ENCODE measurements at regions not wholly inside any gene's neighbourhood (a gene's known extent, or its start where the extent isn't known, plus 50 kb on each side); places are given as distances from the start of the nearest gene placed in this dataset.
A peak's percentile ranks its signal among the peaks of the same experiment; 100 is the strongest.
"Not testable (repeated sequence)": the region's sequence is repeated elsewhere in the genome, so short reads cannot be mapped to it uniquely, and the experiment has no call there.

DNA sequence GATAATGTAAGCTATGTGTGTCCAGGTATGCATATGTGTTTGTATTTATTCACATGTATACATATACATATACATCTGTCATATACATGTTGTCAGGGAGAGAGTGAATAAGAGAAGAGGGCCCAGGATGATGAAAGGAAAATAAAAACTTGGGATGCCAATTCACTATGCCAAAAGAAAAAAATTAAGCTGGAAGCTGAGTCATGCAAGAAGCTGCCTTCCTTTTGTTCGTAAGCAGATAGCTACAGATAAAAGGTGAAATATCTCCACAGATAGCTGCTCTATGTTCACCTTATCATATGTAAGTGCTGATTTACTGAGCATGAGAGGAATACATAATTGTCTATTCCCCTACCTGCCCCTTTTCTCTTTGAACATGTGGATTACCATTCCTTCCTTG is 579.9 kb downstream of the EPM2A start:
- H3K4me1 ChIP-seq (ENCODE audit: insufficient read depth), result no peaks in the 10 kb centered on the region
- DNase-seq (ENCODE audit: extremely low spot score), result no peak
- H3K36me3 ChIP-seq (ENCODE audit: insufficient read depth), result no peaks in the 10 kb centered on the region
- no peak overlapping the region for H3K4me3 ChIP-seq (ENCODE audit: low read depth, low read length)
- WGBS, result 63% methylated on average over 1 of the region's 1 CpG
- H3K27ac ChIP-seq (ENCODE audit: low read depth), result no peak overlapping the region

DNA sequence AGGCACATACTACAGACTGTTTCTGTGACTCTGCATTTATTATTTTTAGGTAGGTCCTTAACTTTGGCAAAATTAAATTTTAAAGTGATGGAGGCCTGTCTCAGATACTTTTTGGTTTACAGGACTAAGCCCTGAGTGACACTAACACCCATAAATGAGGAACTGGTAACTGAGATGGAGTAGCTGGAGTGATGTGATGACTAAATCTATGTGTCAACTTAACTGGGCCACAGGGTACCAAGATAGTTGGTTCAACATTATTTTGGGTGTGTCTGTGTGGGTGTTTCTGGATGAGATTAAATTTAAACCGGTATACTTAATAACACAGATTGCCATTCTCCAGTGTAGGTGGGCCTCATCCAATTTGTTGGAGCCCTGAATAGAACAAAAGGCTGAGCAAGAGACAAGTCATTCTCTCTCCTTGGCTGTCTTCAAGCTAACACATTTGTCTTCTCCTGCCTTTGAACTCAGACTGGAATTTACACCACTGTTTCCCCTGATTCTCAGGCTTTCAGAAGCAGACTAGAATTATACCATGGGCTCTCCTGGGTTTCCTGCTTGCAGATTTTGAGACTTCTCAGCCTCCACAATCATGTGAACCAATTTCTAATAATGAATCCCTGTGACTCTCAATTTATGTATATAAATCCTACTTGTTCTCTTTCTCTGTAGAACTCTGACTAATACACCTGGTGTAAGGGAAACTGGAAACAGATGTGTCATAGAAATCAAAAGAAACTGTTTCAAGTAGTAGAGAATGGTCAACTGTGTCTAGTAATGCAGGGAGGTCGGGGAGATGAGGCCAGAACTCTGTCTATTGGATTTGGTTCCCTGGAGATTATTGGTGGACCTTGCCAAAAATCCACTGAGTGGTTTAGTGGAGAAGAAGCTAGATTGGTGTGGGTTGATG is 579.2 kb downstream of the EPM2A start:
- no peak overlapping the region for H3K27ac ChIP-seq (ENCODE audit: low read depth)
- no peak overlapping the region for H3K4me3 ChIP-seq (ENCODE audit: low read depth, low read length)
- no peaks in the 10 kb centered on the region for H3K4me1 ChIP-seq (ENCODE audit: insufficient read depth)
- 69% methylated on average over 2 of the region's 2 CpGs for WGBS
- H3K36me3 ChIP-seq (ENCODE audit: insufficient read depth), result no peaks in the 10 kb centered on the region
- no peak for DNase-seq (ENCODE audit: extremely low spot score)

DNA sequence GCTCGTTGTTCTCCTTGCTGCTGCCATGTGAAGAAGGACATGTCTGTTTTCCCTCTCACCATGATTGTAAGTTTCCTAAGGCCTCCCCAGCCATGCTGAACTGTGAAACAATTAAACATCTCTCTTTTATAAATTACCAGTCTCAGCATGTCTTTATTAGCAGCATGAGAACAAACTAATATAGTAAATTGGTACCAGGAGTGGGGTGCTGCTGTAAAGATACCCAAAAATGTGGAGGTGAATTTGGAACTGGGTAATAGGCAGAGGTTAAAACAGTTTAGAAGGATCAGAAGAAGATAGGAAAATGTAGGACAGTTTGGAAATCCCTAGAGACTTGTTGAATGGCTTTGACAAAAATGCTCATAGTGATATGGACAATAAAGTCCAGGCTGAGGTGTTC is 576.7 kb downstream of the EPM2A start:
- not testable (repeated sequence) for H3K36me3 ChIP-seq (ENCODE audit: insufficient read depth); H3K4me1 ChIP-seq (ENCODE audit: insufficient read depth); DNase-seq (ENCODE audit: extremely low spot score); H3K4me3 ChIP-seq (ENCODE audit: low read depth, low read length); H3K27ac ChIP-seq (ENCODE audit: low read depth)
- WGBS, result 90% methylated on average over 1 of the region's 1 CpG

DNA sequence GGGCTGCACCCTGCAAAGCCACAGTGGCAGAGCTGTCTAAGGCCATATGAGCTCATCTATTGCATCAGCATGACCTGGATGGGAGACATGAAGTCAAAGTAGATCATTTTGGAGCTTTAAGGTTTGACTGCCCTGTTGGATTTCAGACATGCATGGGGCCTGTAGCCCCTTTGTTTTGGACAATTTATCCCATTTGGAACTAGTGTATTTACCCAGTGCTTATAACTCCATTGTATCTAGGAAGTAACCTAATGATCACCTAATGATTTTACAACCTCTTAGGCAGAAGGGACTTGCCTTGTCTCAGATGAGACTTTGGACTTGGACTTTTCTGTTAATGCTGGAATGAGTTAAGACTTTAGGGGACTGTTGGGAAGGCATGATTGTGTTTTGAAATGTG is 575.4 kb downstream of the EPM2A start:
- Histone ChIP-seq H3K4me1 (ENCODE audit: insufficient read depth) (no peaks in the 10 kb centered on the region), H3K27ac (ENCODE audit: low read depth) (no peak overlapping the region), H3K4me3 (ENCODE audit: low read depth, low read length) (no peak overlapping the region), H3K36me3 (ENCODE audit: insufficient read depth) (no peaks in the 10 kb centered on the region)
- DNase-seq (ENCODE audit: extremely low spot score), result no peak

DNA sequence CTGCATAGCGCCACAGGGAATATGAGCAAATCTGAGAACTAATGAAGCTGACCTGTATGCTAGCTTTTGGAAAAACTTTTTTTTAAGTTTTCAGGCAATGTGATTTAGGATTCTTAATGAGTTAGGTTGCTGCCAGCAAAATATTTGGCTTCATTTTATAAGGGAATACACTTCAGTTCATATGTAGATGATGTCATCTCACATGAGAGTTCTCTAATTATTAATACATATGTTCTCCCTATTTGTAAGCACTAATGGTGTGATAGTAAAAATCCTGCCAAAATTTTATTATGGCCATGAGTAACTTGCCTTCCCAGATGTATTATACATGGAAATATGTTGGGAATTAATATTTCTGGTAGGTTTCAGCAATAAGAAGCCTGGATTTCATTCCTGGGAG is 573.8 kb downstream of the EPM2A start:
- no peak overlapping the region for H3K27ac ChIP-seq (ENCODE audit: low read depth)
- no peaks in the 10 kb centered on the region for H3K36me3 ChIP-seq (ENCODE audit: insufficient read depth)
- DNase-seq (ENCODE audit: extremely low spot score), result no peak
- no peak overlapping the region for H3K4me3 ChIP-seq (ENCODE audit: low read depth, low read length)
- 95% methylated on average over 1 of the region's 1 CpG for WGBS
- H3K4me1 ChIP-seq (ENCODE audit: insufficient read depth), result no peaks in the 10 kb centered on the region

DNA sequence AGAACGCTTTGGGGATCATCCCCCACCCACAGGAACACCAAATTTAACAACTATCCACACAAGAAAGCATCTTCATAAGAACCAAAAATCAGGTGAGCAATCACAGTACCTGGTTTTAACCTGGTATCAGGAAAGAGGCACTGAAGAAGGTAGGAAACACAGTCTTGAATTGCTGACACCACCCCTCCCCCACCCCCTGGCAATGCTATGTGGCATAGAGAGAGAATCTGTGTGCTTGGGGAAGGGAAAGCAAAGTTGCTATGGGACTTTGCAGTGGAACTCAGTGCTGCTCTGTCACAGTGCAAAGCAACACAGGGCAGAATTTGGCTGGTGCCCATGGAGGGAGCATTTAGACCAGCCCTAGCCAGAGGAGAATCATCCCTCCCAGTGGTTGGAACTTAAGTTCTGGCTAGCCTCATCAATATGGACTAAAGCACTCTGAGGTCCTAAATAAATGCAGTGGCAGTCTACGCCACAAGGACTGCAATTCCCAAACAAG is 565.5 kb downstream of the EPM2A start:
- no peak for DNase-seq (ENCODE audit: extremely low spot score)
- WGBS, result 89% methylated on average over 2 of the region's 2 CpGs
- Histone ChIP-seq H3K4me3 (ENCODE audit: low read depth, low read length) (no peak overlapping the region), H3K36me3 (ENCODE audit: insufficient read depth) (no peaks in the 10 kb centered on the region), H3K4me1 (ENCODE audit: insufficient read depth) (no peaks in the 10 kb centered on the region), H3K27ac (ENCODE audit: low read depth) (no peak overlapping the region)

DNA sequence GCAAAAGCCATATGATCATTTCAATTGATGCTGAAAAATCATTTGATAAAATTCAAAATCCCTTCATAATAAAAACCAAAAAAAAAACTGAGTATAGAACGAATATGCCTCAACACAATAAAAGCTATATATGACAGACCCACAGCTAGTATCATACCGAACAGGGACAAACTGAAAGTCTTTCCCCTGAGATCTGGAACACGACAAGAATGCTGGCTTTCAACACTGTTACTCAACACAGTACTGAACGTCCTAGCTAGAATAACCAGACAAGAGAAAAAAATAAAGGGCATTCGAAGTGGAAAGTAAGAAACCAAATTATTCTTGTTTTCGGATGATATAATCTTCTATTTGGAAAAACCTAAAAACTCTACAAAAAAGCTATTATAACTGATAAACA is 559.9 kb downstream of the EPM2A start:
- Histone ChIP-seq H3K4me3 (ENCODE audit: low read depth, low read length) (no peak overlapping the region), H3K36me3 (ENCODE audit: insufficient read depth) (no peaks in the 10 kb centered on the region), H3K4me1 (ENCODE audit: insufficient read depth) (no peaks in the 10 kb centered on the region), H3K27ac (ENCODE audit: low read depth) (no peak overlapping the region)
- DNase-seq (ENCODE audit: extremely low spot score), result no peak
- WGBS, result 74% methylated on average over 6 of the region's 6 CpGs

DNA sequence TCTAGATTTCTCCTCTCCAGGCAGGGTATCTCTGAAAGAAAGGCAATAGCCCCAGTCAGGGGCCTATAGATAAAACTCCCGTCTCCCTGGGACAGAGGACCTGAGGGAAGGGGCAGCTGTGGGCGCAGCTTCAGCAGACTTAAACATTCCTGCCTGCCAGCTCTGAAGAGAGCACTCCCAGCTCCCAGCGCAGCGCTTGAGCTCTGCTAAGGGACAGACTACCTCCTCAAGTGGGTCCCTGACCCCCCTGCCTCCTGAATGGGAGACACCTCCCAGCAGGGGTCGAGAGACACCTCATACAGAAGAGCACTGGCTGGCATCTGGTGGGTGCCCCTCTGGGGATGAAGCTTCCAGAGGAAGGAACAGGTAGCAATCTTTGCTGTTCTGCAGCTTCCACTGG is 556.9 kb downstream of the EPM2A start:
- no peaks in the 10 kb centered on the region for H3K4me1 ChIP-seq (ENCODE audit: insufficient read depth)
- 89% methylated on average over 5 of the region's 5 CpGs for WGBS
- no peaks in the 10 kb centered on the region for H3K36me3 ChIP-seq (ENCODE audit: insufficient read depth)
- H3K27ac ChIP-seq (ENCODE audit: low read depth), result no peak overlapping the region
- no peak overlapping the region for H3K4me3 ChIP-seq (ENCODE audit: low read depth, low read length)
- DNase-seq (ENCODE audit: extremely low spot score), result no peak

DNA sequence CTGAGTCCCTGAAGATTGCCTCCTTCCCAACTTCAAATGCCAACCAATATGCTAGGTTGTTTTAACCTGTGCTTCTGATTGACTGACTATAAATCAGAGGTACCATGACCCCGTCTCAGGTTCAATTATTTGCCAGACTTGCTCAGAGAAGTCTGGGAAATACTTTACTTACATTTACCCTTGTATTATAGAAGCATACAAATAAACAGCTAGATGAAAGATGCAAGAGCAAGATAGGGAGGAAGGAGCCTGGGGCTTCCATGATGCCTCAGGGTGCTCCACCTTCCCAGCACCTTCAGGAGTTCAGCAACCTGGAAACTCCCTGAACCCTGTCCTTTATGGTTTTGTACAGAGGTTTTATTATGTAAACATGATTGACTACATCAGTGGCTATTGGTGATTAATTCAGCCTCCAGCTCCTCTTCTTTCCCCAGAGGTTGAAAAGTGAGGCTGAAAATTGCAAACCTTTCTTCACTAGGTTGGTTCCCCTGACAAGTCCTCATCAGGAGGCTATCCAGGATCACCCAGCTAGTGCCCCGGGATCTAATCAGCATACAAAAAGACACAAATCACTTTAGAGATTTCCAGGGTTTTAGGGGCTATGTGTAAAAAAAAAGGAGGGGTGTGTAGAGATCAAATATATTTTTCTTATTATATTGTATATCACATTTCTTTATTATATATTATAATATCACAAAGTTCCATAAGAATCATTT is 547.7 kb downstream of the EPM2A start:
- no peak for DNase-seq (ENCODE audit: extremely low spot score)
- H3K4me3 ChIP-seq (ENCODE audit: low read depth, low read length), result no peak overlapping the region
- peak overlapping the region; percentile 23 for H3K27ac ChIP-seq (ENCODE audit: low read depth)
- peaks cover 1% of the 10 kb centered on the region for H3K4me1 ChIP-seq (ENCODE audit: insufficient read depth)
- no peaks in the 10 kb centered on the region for H3K36me3 ChIP-seq (ENCODE audit: insufficient read depth)
- 58% methylated on average over 2 of the region's 2 CpGs for WGBS

DNA sequence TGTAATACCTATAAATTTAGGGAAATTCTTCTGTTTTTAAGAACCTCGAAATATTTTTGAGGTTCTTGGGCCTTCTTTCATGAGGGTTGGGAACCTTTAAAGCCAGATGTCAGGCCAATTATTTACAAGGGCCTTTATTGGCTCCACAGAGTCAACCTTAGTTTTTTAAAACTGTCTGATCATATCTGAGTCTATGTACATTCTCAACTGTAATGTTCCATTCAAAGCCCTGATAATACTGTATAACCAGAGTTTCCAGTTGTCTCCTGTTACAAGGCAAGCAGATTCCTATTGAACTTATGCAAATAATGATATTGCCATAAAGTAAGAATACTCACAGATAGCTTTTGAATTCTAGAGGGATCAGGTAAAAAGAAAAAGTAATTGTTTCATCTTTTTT is 545.5 kb downstream of the EPM2A start:
- 38% methylated on average over 1 of the region's 1 CpG for WGBS
- no peak overlapping the region for H3K4me3 ChIP-seq (ENCODE audit: low read depth, low read length)
- H3K36me3 ChIP-seq (ENCODE audit: insufficient read depth), result no peaks in the 10 kb centered on the region
- H3K4me1 ChIP-seq (ENCODE audit: insufficient read depth), result peaks cover 1% of the 10 kb centered on the region
- DNase-seq (ENCODE audit: extremely low spot score), result peak; percentile 42
- no peak overlapping the region for H3K27ac ChIP-seq (ENCODE audit: low read depth)

DNA sequence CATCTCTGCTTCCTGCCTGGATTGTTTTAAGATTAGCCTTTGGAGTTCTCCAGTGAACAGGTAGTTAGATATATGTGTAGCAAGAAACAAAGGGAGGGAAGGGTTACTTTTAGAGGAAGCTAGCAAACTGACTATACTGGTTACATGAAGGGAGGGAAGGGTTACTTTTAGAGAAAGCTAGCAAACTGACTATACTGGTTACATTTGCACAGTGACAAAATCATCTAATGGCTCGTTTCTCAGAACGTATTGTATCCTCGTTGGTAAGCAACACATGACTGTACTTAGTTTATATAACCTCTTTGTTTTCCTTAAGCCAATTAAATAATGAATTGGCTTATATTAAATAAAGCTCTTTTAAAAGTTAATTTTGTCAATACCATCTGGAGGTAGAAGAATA is 540.9 kb downstream of the EPM2A start:
- H3K4me1 ChIP-seq (ENCODE audit: insufficient read depth), result no peaks in the 10 kb centered on the region
- no peak overlapping the region for H3K27ac ChIP-seq (ENCODE audit: low read depth)
- no peaks in the 10 kb centered on the region for H3K36me3 ChIP-seq (ENCODE audit: insufficient read depth)
- no peak for DNase-seq (ENCODE audit: extremely low spot score)
- H3K4me3 ChIP-seq (ENCODE audit: low read depth, low read length), result no peak overlapping the region
- WGBS, result 85% methylated on average over 3 of the region's 3 CpGs

DNA sequence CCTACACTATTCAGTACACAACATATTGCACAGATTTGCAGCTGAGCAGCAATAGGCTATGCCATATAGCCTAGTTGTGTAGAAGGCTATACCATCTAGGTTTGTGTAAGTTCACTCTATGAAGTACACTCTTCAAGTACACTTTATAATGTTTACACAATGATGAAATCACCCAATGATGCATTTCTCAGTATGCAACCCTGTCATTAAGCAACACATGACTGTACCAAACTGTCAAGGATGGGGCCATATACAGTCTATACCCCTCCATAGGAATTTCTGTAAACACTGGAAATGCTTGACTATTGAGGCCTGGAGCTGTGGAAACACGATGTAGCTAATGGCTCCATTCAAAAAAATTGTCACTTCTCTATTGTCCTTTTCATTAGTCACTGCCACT is 535.4 kb downstream of the EPM2A start:
- no peak for DNase-seq (ENCODE audit: extremely low spot score)
- H3K36me3 ChIP-seq (ENCODE audit: insufficient read depth), result peaks cover 2% of the 10 kb centered on the region
- H3K4me1 ChIP-seq (ENCODE audit: insufficient read depth), result no peaks in the 10 kb centered on the region
- no peak overlapping the region for H3K27ac ChIP-seq (ENCODE audit: low read depth)
- 46% methylated on average over 1 of the region's 1 CpG for WGBS
- H3K4me3 ChIP-seq (ENCODE audit: low read depth, low read length), result no peak overlapping the region

DNA sequence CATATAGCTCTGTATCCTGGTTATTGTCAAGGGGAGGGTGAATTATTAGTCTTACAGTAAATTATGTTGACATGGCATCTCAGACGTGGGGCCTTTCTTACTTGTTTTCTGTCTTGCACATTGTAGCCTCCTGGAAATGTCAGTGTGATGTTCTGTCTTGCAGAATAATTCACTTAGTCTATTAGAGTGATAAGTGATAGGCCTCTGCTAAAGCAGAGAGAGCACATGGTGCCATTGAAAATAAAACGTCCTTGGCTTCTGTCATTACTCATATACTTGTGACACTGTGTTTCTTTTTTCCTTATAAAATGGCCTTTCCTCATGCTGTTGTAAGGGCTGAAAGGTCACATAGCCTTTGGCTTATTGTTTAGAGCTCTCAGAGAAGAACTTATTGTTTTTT is 531.0 kb downstream of the EPM2A start:
- H3K4me1 ChIP-seq (ENCODE audit: insufficient read depth), result no peaks in the 10 kb centered on the region
- no peak for DNase-seq (ENCODE audit: extremely low spot score)
- WGBS, result 65% methylated on average over 2 of the region's 2 CpGs
- no peak overlapping the region for H3K27ac ChIP-seq (ENCODE audit: low read depth)
- H3K36me3 ChIP-seq (ENCODE audit: insufficient read depth), result peaks cover 2% of the 10 kb centered on the region
- H3K4me3 ChIP-seq (ENCODE audit: low read depth, low read length), result no peak overlapping the region

DNA sequence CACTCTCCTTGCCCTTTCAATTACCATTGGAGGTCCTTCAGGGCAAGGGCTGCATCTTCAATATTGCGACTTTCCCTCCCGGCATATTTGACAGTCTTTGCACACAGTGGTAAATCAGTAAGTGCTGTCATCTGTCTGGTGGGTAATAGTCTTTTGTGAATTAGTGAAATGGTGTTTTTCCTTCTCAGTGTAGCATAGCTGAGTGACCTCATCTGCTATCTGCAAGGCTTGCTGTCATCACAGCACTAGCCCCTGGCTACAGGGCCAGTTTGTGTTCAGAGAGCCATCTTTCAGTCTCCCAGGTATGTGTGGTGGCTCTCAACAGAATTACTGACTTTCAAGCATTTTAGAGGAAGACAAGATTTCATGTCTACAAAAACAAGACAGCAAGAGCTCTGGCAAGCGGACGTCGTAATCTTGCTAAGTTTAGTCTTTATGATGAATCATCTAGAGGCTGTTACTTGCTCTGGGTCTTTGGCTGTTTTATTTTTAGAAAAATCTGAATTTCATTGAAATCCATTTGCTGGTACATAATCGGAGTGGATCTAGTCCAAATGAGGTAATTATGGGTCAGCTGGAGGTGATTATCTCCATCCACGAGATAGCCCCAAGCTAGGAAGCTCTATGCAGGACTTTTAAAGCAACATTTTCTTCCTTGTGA is 528.9 kb downstream of the EPM2A start:
- no peak overlapping the region for H3K4me3 ChIP-seq (ENCODE audit: low read depth, low read length)
- peaks cover 2% of the 10 kb centered on the region for H3K36me3 ChIP-seq (ENCODE audit: insufficient read depth)
- 47% methylated on average over 7 of the region's 7 CpGs for WGBS
- no peaks in the 10 kb centered on the region for H3K4me1 ChIP-seq (ENCODE audit: insufficient read depth)
- H3K27ac ChIP-seq (ENCODE audit: low read depth), result no peak overlapping the region
- peak; percentile 11 for DNase-seq (ENCODE audit: extremely low spot score)
